Hematopoietic multipotent progenitor cell (in vitro differentiated cells): ENCODE measurements at regions not wholly inside any gene's neighbourhood (a gene's known extent, or its start where the extent isn't known, plus 50 kb on each side); places are given as distances from the start of the nearest gene placed in this dataset.

Experiments
- DNase-seq, 3 donors: peaks; one replicate each; pipeline ENCODE4 v3.0.0-alpha.2; 2011 to 2015; ENCODE audit warnings: low read depth in 2 of 3, low spot score in 2 of 3

- no peak for DNase-seq
Observed at GRCh38 chr11:91209306-91209705, 986.5 kb upstream of the CHORDC1 start.

GRCh38 chr11:91199866-91200265 is 977.0 kb upstream of the CHORDC1 start:
- no peak for DNase-seq

- no peak for DNase-seq
Observed at GRCh38 chr11:91194546-91194945, 971.7 kb upstream of the CHORDC1 start.

- DNase-seq, result no peak
Observed at GRCh38 chr11:91188484-91188883, 965.6 kb upstream of the CHORDC1 start.

GRCh38 chr11:91187314-91187713 is 964.5 kb upstream of the CHORDC1 start:
- no peak for DNase-seq

- DNase-seq, result no peak
Observed at GRCh38 chr11:91178366-91178765, 955.5 kb upstream of the CHORDC1 start.

GRCh38 chr11:91174734-91175133 is 951.9 kb upstream of the CHORDC1 start:
- DNase-seq, result no peak

- no peak for DNase-seq
Observed at GRCh38 chr11:91174193-91174592, 951.3 kb upstream of the CHORDC1 start.

- DNase-seq, result no peak
Observed at GRCh38 chr11:91173701-91174100, 950.9 kb upstream of the CHORDC1 start.

- DNase-seq, result no peak
Observed at GRCh38 chr11:91170711-91171110, 947.9 kb upstream of the CHORDC1 start.

- DNase-seq, result no peak
Observed at GRCh38 chr11:91164452-91164822, 941.6 kb upstream of the CHORDC1 start.

GRCh38 chr11:91163619-91164451 is 941.0 kb upstream of the CHORDC1 start:
- DNase-seq, result no peak

GRCh38 chr11:91160661-91161060 is 937.8 kb upstream of the CHORDC1 start:
- DNase-seq, result no peak

- no peak for DNase-seq
Observed at GRCh38 chr11:91158891-91159537, 936.2 kb upstream of the CHORDC1 start.

GRCh38 chr11:91158297-91158696 is 935.4 kb upstream of the CHORDC1 start:
- no peak for DNase-seq

- DNase-seq, result no peak
Observed at GRCh38 chr11:91156041-91156440, 933.2 kb upstream of the CHORDC1 start.

GRCh38 chr11:91147885-91148284 is 925.0 kb upstream of the CHORDC1 start:
- DNase-seq, result no peak

- no peak for DNase-seq
Observed at GRCh38 chr11:91141655-91142054, 918.8 kb upstream of the CHORDC1 start.

GRCh38 chr11:91136631-91137030 is 913.8 kb upstream of the CHORDC1 start:
- DNase-seq, result no peak

- DNase-seq, result no peak
Observed at GRCh38 chr11:91133361-91133760, 910.5 kb upstream of the CHORDC1 start.

GRCh38 chr11:91129596-91129995 is 906.7 kb upstream of the CHORDC1 start:
- no peak for DNase-seq

- no peak for DNase-seq
Observed at GRCh38 chr11:91124363-91124762, 901.5 kb upstream of the CHORDC1 start.
